Endothelial cell of umbilical vein (primary cell): ENCODE measurements at regions not wholly inside any gene's neighbourhood (a gene's known extent, or its start where the extent isn't known, plus 50 kb on each side); places are given as distances from the start of the nearest gene placed in this dataset.

ENCODE experiments used
- BruUV-seq: library from RNA; stranded (reverse); fragments of 400-500 nt; replicated peaks from 2 replicates; lab custom pipeline; 2021; lab: Mats Ljungman, UMichigan
- CTCF ChIA-PET: fragments of 300-600, 350-600 bp; sonication (Branson Sonifier 250); formaldehyde crosslinking; loops from one replicate; lab custom pipeline; 2021; ENCODE audit warnings: antibody characterized with exemption, inconsistent platforms; lab: Charles Lee
- POLR2A ChIA-PET: fragments of 300-600, 350-600 bp; sonication (Branson Sonifier 250); formaldehyde crosslinking; loops from one replicate; lab custom pipeline; 2021; ENCODE audit warnings: antibody characterized with exemption, inconsistent platforms; lab: Charles Lee
- DNase-seq: peaks from one replicate; pipeline ENCODE4 v3.0.0-alpha.2; 2011; ENCODE audit warnings: low read depth, low spot score
- FAIRE-seq: peaks from 2 replicates; lab custom pipeline; 2011; peaks lifted over from hg19 to GRCh38; lab: Jason Lieb, UNC
- H2AFZ ChIP-seq: 2 replicates; pipeline ENCODE4 v1.6.0; 2012; ENCODE audit warnings: low read depth, low read length, control low read depth, inconsistent platforms
- H3K27ac ChIP-seq: 2 replicates; pipeline ENCODE4 v1.5.1; 2011; ENCODE audit warnings: low read depth, mild to moderate bottlenecking, control low read depth, low read length, moderate library complexity; ENCODE audit not compliant: insufficient read depth
- H3K27me3 ChIP-seq, 2 experiments: 2 replicates each; pipeline versions ENCODE4 v1.6.0 to v1.6.1; 2011; ENCODE audit warnings: low read length in 2 of 2, mixed read lengths in 1 of 2; ENCODE audit not compliant: control insufficient read depth in 2 of 2, insufficient read depth in 2 of 2
- H3K36me3 ChIP-seq, 2 experiments: 2 replicates in 1 of 2; 3 replicates in 1 of 2; pipeline ENCODE4 v1.5.1; 2011; ENCODE audit warnings: low read length in 2 of 2, mild to moderate bottlenecking in 1 of 2, moderate library complexity in 1 of 2; ENCODE audit not compliant: control insufficient read depth in 2 of 2, insufficient read depth in 2 of 2; ENCODE audit errors: extremely low read depth in 1 of 2
- H3K4me1 ChIP-seq: 3 replicates; pipeline ENCODE4 v1.5.1; 2011; ENCODE audit warnings: mild to moderate bottlenecking, low read length; ENCODE audit not compliant: control insufficient read depth, insufficient read depth; ENCODE audit errors: extremely low read depth
- H3K4me2 ChIP-seq: 2 replicates; pipeline ENCODE4 v1.6.1; 2011; ENCODE audit warnings: low read length, control low read depth, mixed read lengths; ENCODE audit not compliant: insufficient read depth
- H3K4me3 ChIP-seq, 3 experiments: fragments of 200-600 bp in 1 of 3; sonication (generic), shearing (Covaris generic) in 1 of 3; replicated peaks in 1 of 3; 2 replicates each; pipeline ENCODE4 v1.5.1; 2011 to 2016; ENCODE audit warnings: control low read depth in 3 of 3, low read length in 3 of 3, mild to moderate bottlenecking in 2 of 3, inconsistent platforms in 1 of 3, low read depth in 1 of 3, moderate library complexity in 1 of 3; ENCODE audit not compliant: insufficient read depth in 1 of 3
- H3K79me2 ChIP-seq: 2 replicates; pipeline ENCODE4 v1.6.0; 2012; ENCODE audit warnings: low read length, inconsistent platforms; ENCODE audit not compliant: control insufficient read depth, insufficient read depth
- H3K9ac ChIP-seq: replicated peaks from 2 replicates; pipeline ENCODE3; 2011; ENCODE audit warnings: low read length, control low read depth; ENCODE audit not compliant: insufficient read depth; ENCODE audit errors: extremely low read depth
- H3K9me1 ChIP-seq: replicated peaks from 3 replicates; pipeline ENCODE4 v1.6.0; 2011; ENCODE audit warnings: mild to moderate bottlenecking, low read length; ENCODE audit not compliant: control insufficient read depth, insufficient read depth; ENCODE audit errors: extremely low read depth
- H3K9me3 ChIP-seq: replicated peaks from 2 replicates; pipeline ENCODE4 v1.5.1; 2012; ENCODE audit warnings: low read length, inconsistent platforms; ENCODE audit not compliant: control insufficient read depth, insufficient read depth
- H4K20me1 ChIP-seq: replicated peaks from 2 replicates; pipeline ENCODE3; 2011; ENCODE audit warnings: mild to moderate bottlenecking, low read length; ENCODE audit not compliant: control insufficient read depth, insufficient read depth; ENCODE audit errors: extremely low read depth
- CTCF ChIP-seq, 2 donors: IDR thresholded peaks; 1 replicate in 1 of 2; 2 replicates in 1 of 2; pipeline ENCODE4 v1.5.1; 2011; ENCODE audit warnings: low read length in 2 of 2, mild to moderate bottlenecking in 2 of 2, moderate library complexity in 2 of 2, control low read depth in 1 of 2, inconsistent platforms in 1 of 2, low read depth in 1 of 2; ENCODE audit not compliant: insufficient read depth in 1 of 2; ENCODE audit errors: extremely low read depth in 1 of 2
- EZH2 ChIP-seq: IDR thresholded peaks from 2 replicates; pipeline ENCODE4 v1.6.1; 2012; ENCODE audit warnings: borderline replicate concordance, low read depth, mild to moderate bottlenecking, moderate library complexity, low read length, inconsistent platforms; ENCODE audit not compliant: severe bottlenecking
- FOS ChIP-seq: IDR thresholded peaks from 2 replicates; pipeline ENCODE4 v1.6.1; 2011; ENCODE audit warnings: mild to moderate bottlenecking, low read length, moderate library complexity, borderline replicate concordance; ENCODE audit not compliant: insufficient read depth
- GATA2 ChIP-seq: IDR thresholded peaks from 2 replicates; pipeline ENCODE4 v1.7.0; 2011; ENCODE audit warnings: low read depth, mild to moderate bottlenecking, moderate library complexity, mixed read lengths, low read length; ENCODE audit not compliant: insufficient read length, insufficient read depth
- JUN ChIP-seq: IDR thresholded peaks from 2 replicates; pipeline ENCODE4 v1.6.1; 2011; ENCODE audit warnings: borderline replicate concordance, low read depth; ENCODE audit not compliant: insufficient read length, insufficient read depth
- MAX ChIP-seq: IDR thresholded peaks from 2 replicates; pipeline ENCODE4 v1.6.1; 2011; ENCODE audit not compliant: insufficient read depth, insufficient read length
- MYC ChIP-seq: IDR thresholded peaks from one replicate; pipeline ENCODE4 v1.6.1; 2011; ENCODE audit warnings: mild to moderate bottlenecking, low read depth, low read length
- POLR2A ChIP-seq: IDR thresholded peaks from 2 replicates; pipeline ENCODE4 v1.6.1; 2012; ENCODE audit warnings: low read depth, mild to moderate bottlenecking, control low read depth, low read length
- POLR2AphosphoS5 ChIP-seq: IDR thresholded peaks from 2 replicates; pipeline ENCODE4 v1.6.1; 2012; ENCODE audit warnings: low read depth, mild to moderate bottlenecking, control low read depth, low read length, moderate library complexity; ENCODE audit not compliant: insufficient read depth
- dilution Hi-C: fragments of 300-500 bp; cut with MboI; formaldehyde crosslinking; loops from one replicate; pipeline ENCODE4 v1.15.0; 2019; ENCODE audit warnings: low sequenced_read_pairs; ENCODE audit not compliant: extremely low pct_ligation_motif_present
- intact Hi-C: fragments of 100-400 bp; cut with micrococcal nuclease; formaldehyde crosslinking; loops from one replicate; pipeline ENCODE4 v1.10.0; 2022

GRCh38 chr6:156515242-156515641 is 261.9 kb upstream of the ARID1B start:
- Histone ChIP-seq H2AFZ (no peak overlapping the region), H3K27ac (no peak overlapping the region), H3K9me3 (no peaks in the 10 kb centered on the region), H3K36me3 (no peaks in the 10 kb centered on the region), H3K79me2 (no peaks in the 10 kb centered on the region), H3K9ac (no peak overlapping the region), H3K4me1 (no peaks in the 10 kb centered on the region), H4K20me1 (no peaks in the 10 kb centered on the region), H3K4me2 (no peak overlapping the region), H3K9me1 (no peaks in the 10 kb centered on the region), H3K27me3 (no peaks in the 10 kb centered on the region), H3K4me3 (no peak overlapping the region)
- FAIRE-seq (no peak), DNase-seq (no peak)
- TF ChIP-seq MYC = no peak
- TF ChIP-seq CTCF (IDR thresholded peaks at IDR 0.05; ENCODE audit: extremely low read depth in 1 of 2, insufficient read depth in 1 of 2, low read depth in 1 of 2, low read length in 2 of 2) = no peak
- no peak for TF ChIP-seq MAX
- TF ChIP-seq JUN = no peak
- no peak for TF ChIP-seq POLR2A
- TF ChIP-seq EZH2 = no peak
- no peak for TF ChIP-seq FOS
- no peak for TF ChIP-seq GATA2
- TF ChIP-seq POLR2AphosphoS5 = no peak
- no TSS peak for BruUV-seq
- intact Hi-C loops (no loop called here), dilution Hi-C loops (no loop called here)
- ChIA-PET POLR2A (no interaction called here), CTCF (no interaction called here)
